WTC11 (cell line): ENCODE measurements at regions not wholly inside any gene's neighbourhood (a gene's known extent, or its start where the extent isn't known, plus 50 kb on each side); places are given as distances from the start of the nearest gene placed in this dataset.

ENCODE experiments used
- ATF1 ChIP-seq: sonication (generic); formaldehyde crosslinking; IDR thresholded peaks from 2 replicates; pipeline ENCODE4 v1.8.1; 2023; ENCODE audit warnings: mild to moderate bottlenecking, moderate library complexity, missing genetic modification reagents
- CREM ChIP-seq: sonication (generic); formaldehyde crosslinking; IDR thresholded peaks from 2 replicates; pipeline ENCODE4 v1.8.1; 2022; ENCODE audit warnings: mild to moderate bottlenecking, missing genetic modification reagents, moderate library complexity
- ESRRA ChIP-seq: sonication (generic); formaldehyde crosslinking; IDR thresholded peaks from 2 replicates; pipeline ENCODE4 v1.8.1; 2022; ENCODE audit warnings: mild to moderate bottlenecking, missing genetic modification reagents, borderline replicate concordance
- ETV6 ChIP-seq: sonication (generic); formaldehyde crosslinking; IDR thresholded peaks from 2 replicates; pipeline ENCODE4 v1.8.1; 2022; ENCODE audit warnings: mild to moderate bottlenecking, missing genetic modification reagents
- FOXJ3 ChIP-seq: sonication (generic); formaldehyde crosslinking; IDR thresholded peaks from 2 replicates; pipeline ENCODE4 v1.9.0; 2021; ENCODE audit warnings: missing genetic modification reagents, mild to moderate bottlenecking, borderline replicate concordance
- FOXK1 ChIP-seq: sonication (generic); formaldehyde crosslinking; IDR thresholded peaks from 2 replicates; pipeline ENCODE4 v1.8.0; 2022; ENCODE audit warnings: mild to moderate bottlenecking, moderate library complexity, missing genetic modification reagents
- MAX ChIP-seq: sonication (generic); formaldehyde crosslinking; IDR thresholded peaks from 2 replicates; pipeline ENCODE4 v1.8.0; 2022; ENCODE audit warnings: mild to moderate bottlenecking, missing genetic modification reagents
- NR1H2 ChIP-seq: sonication (generic); formaldehyde crosslinking; IDR thresholded peaks from 2 replicates; pipeline ENCODE4 v1.9.0; 2021; ENCODE audit warnings: mild to moderate bottlenecking, moderate library complexity, missing genetic modification reagents
- TEAD4 ChIP-seq: sonication (generic); formaldehyde crosslinking; IDR thresholded peaks from 2 replicates; pipeline ENCODE4 v1.8.0; 2022; ENCODE audit warnings: mild to moderate bottlenecking, missing genetic modification reagents
- ZNF263 ChIP-seq: sonication (generic); formaldehyde crosslinking; IDR thresholded peaks from 2 replicates; pipeline ENCODE4 v1.8.1; 2022; ENCODE audit warnings: low read depth, mild to moderate bottlenecking, moderate library complexity, missing genetic modification reagents
- ZNF416 ChIP-seq: fragments of 250-450 bp; sonication (Bioruptor Pico); IDR thresholded peaks from 2 replicates; pipeline ENCODE4 v1.9.0; 2021; ENCODE audit warnings: mild to moderate bottlenecking, inconsistent platforms
- TF ChIP-seq, protein P1 (sequence below): fragments of 200-600 bp; IDR thresholded peaks from 2 replicates; pipeline ENCODE4 v1.8.0; 2022; ENCODE audit warnings: antibody characterized with exemption
- TF ChIP-seq, protein P2 (sequence below): sonication (generic); formaldehyde crosslinking; IDR thresholded peaks from 2 replicates; pipeline ENCODE4 v1.8.1; 2023; ENCODE audit warnings: mild to moderate bottlenecking, moderate library complexity, missing genetic modification reagents
- TF ChIP-seq, protein P3 (sequence below): sonication (generic); formaldehyde crosslinking; IDR thresholded peaks from 2 replicates; pipeline ENCODE4 v1.8.1; 2023; ENCODE audit warnings: mild to moderate bottlenecking, missing genetic modification reagents, moderate library complexity

GRCh38 chr2:166825914-166826313, 62.4 kb upstream of the XIRP2 start:
- TF ChIP-seq, protein P1, sequence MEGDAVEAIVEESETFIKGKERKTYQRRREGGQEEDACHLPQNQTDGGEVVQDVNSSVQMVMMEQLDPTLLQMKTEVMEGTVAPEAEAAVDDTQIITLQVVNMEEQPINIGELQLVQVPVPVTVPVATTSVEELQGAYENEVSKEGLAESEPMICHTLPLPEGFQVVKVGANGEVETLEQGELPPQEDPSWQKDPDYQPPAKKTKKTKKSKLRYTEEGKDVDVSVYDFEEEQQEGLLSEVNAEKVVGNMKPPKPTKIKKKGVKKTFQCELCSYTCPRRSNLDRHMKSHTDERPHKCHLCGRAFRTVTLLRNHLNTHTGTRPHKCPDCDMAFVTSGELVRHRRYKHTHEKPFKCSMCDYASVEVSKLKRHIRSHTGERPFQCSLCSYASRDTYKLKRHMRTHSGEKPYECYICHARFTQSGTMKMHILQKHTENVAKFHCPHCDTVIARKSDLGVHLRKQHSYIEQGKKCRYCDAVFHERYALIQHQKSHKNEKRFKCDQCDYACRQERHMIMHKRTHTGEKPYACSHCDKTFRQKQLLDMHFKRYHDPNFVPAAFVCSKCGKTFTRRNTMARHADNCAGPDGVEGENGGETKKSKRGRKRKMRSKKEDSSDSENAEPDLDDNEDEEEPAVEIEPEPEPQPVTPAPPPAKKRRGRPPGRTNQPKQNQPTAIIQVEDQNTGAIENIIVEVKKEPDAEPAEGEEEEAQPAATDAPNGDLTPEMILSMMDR, result no peak
- TF ChIP-seq MAX (CRISPR knock-in tag) (no peak), ESRRA (no peak), ATF1 (no peak), TEAD4 (CRISPR knock-in tag) (no peak), FOXK1 (CRISPR knock-in tag) (no peak), FOXJ3 (CRISPR knock-in tag) (no peak), NR1H2 (CRISPR knock-in tag) (no peak), ETV6 (no peak), ZNF416 (CRISPR knock-in tag) (no peak), CREM (CRISPR knock-in tag) (no peak), ZNF263 (CRISPR knock-in tag) (no peak)
- TF ChIP-seq, protein P2, sequence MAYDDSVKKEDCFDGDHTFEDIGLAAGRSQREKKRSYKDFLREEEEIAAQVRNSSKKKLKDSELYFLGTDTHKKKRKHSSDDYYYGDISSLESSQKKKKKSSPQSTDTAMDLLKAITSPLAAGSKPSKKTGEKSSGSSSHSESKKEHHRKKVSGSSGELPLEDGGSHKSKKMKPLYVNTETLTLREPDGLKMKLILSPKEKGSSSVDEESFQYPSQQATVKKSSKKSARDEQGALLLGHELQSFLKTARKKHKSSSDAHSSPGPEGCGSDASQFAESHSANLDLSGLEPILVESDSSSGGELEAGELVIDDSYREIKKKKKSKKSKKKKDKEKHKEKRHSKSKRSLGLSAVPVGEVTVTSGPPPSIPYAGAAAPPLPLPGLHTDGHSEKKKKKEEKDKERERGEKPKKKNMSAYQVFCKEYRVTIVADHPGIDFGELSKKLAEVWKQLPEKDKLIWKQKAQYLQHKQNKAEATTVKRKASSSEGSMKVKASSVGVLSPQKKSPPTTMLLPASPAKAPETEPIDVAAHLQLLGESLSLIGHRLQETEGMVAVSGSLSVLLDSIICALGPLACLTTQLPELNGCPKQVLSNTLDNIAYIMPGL (CRISPR knock-in tag), result no peak
- TF ChIP-seq, protein P3, sequence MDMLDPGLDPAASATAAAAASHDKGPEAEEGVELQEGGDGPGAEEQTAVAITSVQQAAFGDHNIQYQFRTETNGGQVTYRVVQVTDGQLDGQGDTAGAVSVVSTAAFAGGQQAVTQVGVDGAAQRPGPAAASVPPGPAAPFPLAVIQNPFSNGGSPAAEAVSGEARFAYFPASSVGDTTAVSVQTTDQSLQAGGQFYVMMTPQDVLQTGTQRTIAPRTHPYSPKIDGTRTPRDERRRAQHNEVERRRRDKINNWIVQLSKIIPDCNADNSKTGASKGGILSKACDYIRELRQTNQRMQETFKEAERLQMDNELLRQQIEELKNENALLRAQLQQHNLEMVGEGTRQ (CRISPR knock-in tag), result no peak
